Neuronal stem cell (in vitro differentiated cells): ENCODE measurements at regions not wholly inside any gene's neighbourhood (a gene's known extent, or its start where the extent isn't known, plus 50 kb on each side); places are given as distances from the start of the nearest gene placed in this dataset.
A peak's percentile ranks its signal among the peaks of the same experiment; 100 is the strongest.

Experiments used
- DNase-seq: peaks from one replicate; pipeline ENCODE4 v3.0.0-alpha.2; 2013; ENCODE audit warnings: low spot score
- H2AFZ ChIP-seq: one replicate; pipeline ENCODE4 v1.6.1; 2013; ENCODE audit warnings: mild to moderate bottlenecking, low read length, inconsistent platforms
- H2AK5ac ChIP-seq: 2 replicates; pipeline ENCODE4 v1.6.1; 2013; ENCODE audit warnings: low read depth, mild to moderate bottlenecking, inconsistent platforms, low read length, moderate library complexity, mixed read lengths
- H2BK120ac ChIP-seq: 2 replicates; pipeline ENCODE4 v1.6.1; 2013; ENCODE audit warnings: low read depth, mild to moderate bottlenecking, inconsistent platforms, low read length, moderate library complexity, mixed read lengths
- H2BK12ac ChIP-seq: one replicate; pipeline ENCODE4 v1.6.1; 2013; ENCODE audit warnings: low read length, inconsistent platforms
- H2BK15ac ChIP-seq: 2 replicates; pipeline ENCODE4 v1.6.1; 2013; ENCODE audit warnings: mild to moderate bottlenecking, low read length, inconsistent platforms, mixed read lengths
- H2BK5ac ChIP-seq: one replicate; pipeline ENCODE4 v1.6.1; 2013; ENCODE audit warnings: inconsistent platforms, mild to moderate bottlenecking, low read length, moderate library complexity
- H3K14ac ChIP-seq: one replicate; pipeline ENCODE4 v1.6.1; 2013; ENCODE audit warnings: low read length, inconsistent platforms
- H3K18ac ChIP-seq: 2 replicates; pipeline ENCODE4 v1.6.1; 2013; ENCODE audit warnings: low read length, inconsistent platforms
- H3K23ac ChIP-seq: 2 replicates; pipeline ENCODE4 v1.6.1; 2013; ENCODE audit warnings: low read depth, mild to moderate bottlenecking, mixed read lengths, low read length, inconsistent platforms; ENCODE audit not compliant: poor library complexity
- H3K27ac ChIP-seq: replicated peaks from 3 replicates; pipeline ENCODE4 v1.5.1; 2013; ENCODE audit warnings: low read length, inconsistent platforms
- H3K27me3 ChIP-seq, 3 experiments: 2 replicates each; pipeline ENCODE4 v1.6.1; 2013; ENCODE audit warnings: low read length in 3 of 3, mild to moderate bottlenecking in 2 of 3, inconsistent platforms in 1 of 3, low read depth in 1 of 3, mixed read lengths in 1 of 3, moderate library complexity in 1 of 3; ENCODE audit not compliant: control insufficient read depth in 3 of 3, insufficient read depth in 3 of 3
- H3K36me3 ChIP-seq, 2 donors: replicated peaks in 1 of 2; 2 replicates each; pipeline ENCODE4 v1.6.1; 2013; ENCODE audit warnings: low read length in 2 of 2; ENCODE audit not compliant: control insufficient read depth in 2 of 2, insufficient read depth in 2 of 2
- H3K4ac ChIP-seq: 2 replicates; pipeline ENCODE4 v1.6.1; 2013; ENCODE audit warnings: inconsistent platforms, mild to moderate bottlenecking, low read length, moderate library complexity
- H3K4me1 ChIP-seq, 2 donors: 1 replicate in 1 of 2; 2 replicates in 1 of 2; pipeline ENCODE4 v1.6.1; 2013; ENCODE audit warnings: low read length in 2 of 2, low read depth in 1 of 2; ENCODE audit not compliant: control insufficient read depth in 2 of 2, insufficient read depth in 1 of 2
- H3K4me2 ChIP-seq: one replicate; pipeline ENCODE4 v1.6.1; 2013; ENCODE audit warnings: mild to moderate bottlenecking, low read length, inconsistent platforms; ENCODE audit not compliant: insufficient read depth, poor library complexity, severe bottlenecking
- H3K4me3 ChIP-seq, 2 donors: 2 replicates each; pipeline ENCODE4 v1.5.1; 2013; ENCODE audit warnings: low read length in 2 of 2, mild to moderate bottlenecking in 2 of 2, inconsistent platforms in 1 of 2, moderate library complexity in 1 of 2
- H3K79me1 ChIP-seq: one replicate; pipeline ENCODE4 v1.6.1; 2013; ENCODE audit warnings: low read depth, mild to moderate bottlenecking, inconsistent platforms, low read length, moderate library complexity
- H3K9ac ChIP-seq: one replicate; pipeline ENCODE4 v1.6.1; 2013; ENCODE audit warnings: mild to moderate bottlenecking, low read depth, low read length, inconsistent platforms; ENCODE audit not compliant: poor library complexity
- H3K9me3 ChIP-seq, 2 donors: replicated peaks in 1 of 2; 2 replicates each; pipeline versions ENCODE3 to v1.6.1; 2013; ENCODE audit warnings: low read length in 2 of 2, mild to moderate bottlenecking in 2 of 2, inconsistent platforms in 1 of 2, low read depth in 1 of 2, mixed read lengths in 1 of 2, moderate library complexity in 1 of 2; ENCODE audit not compliant: control insufficient read depth in 2 of 2, insufficient read depth in 1 of 2
- H4K8ac ChIP-seq: one replicate; pipeline ENCODE4 v1.6.1; 2013; ENCODE audit warnings: low read depth, mild to moderate bottlenecking, inconsistent platforms, low read length, moderate library complexity
- H4K91ac ChIP-seq: one replicate; pipeline ENCODE4 v1.6.1; 2013; ENCODE audit warnings: low read length, low read depth, mild to moderate bottlenecking, inconsistent platforms; ENCODE audit not compliant: poor library complexity
- WGBS, 2 donors: extraction: QIAGEN DNeasy Blood & Tissue Kit; methylation state at CpG; one replicate each; pipeline ENCODE4 v1.1.7; 2013; ENCODE audit warnings: missing lambda C conversion rate in 2 of 2, mixed read lengths in 1 of 2; ENCODE audit not compliant: insufficient read length in 2 of 2, insufficient replicate concordance in 1 of 2; ENCODE audit errors: extremely low coverage in 2 of 2; 5-methylcytosine and 5-hydroxymethylcytosine counted together

DNA sequence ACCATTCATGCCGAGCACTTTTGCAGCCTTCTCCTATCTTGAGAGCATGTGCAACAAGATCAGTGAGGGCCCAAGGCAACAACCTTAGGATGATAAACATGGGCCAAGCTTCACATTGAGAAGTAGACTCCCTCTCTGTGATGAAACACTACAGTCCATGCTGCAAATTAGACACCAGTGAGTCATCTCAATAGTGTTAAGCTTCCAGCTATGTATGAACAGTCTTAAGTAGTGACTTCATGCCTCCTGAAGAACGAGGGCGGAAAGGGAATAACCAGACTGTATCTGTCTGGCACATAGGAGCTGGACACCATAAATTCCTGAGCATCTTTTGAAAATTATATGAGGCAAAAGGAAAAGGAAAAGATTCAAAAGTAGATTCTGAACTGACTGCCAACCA lies 309.9 kb upstream of the SLITRK1 start:
- DNase-seq = no peak
- Histone ChIP-seq H2BK5ac (no peak overlapping the region), H3K4me3 (no peak overlapping the region), H3K27me3 (no peaks in the 10 kb centered on the region), H3K36me3 (no peaks in the 10 kb centered on the region), H2AFZ (peak overlapping the region; percentile 42), H3K18ac (no peak overlapping the region), H3K79me1 (no peaks in the 10 kb centered on the region), H3K23ac (no peak overlapping the region), H4K8ac (no peak overlapping the region), H3K4me2 (no peak overlapping the region), H3K4me1 (no peaks in the 10 kb centered on the region), H3K27ac (no peak overlapping the region), H3K9me3 (peaks cover 0 to 21% of the 10 kb centered on the region in 2 donors), H4K91ac (no peak overlapping the region), H2AK5ac (no peak overlapping the region), H2BK12ac (no peak overlapping the region), H2BK15ac (no peak overlapping the region), H3K4ac (no peak overlapping the region), H3K14ac (no peak overlapping the region), H3K9ac (no peak overlapping the region), H2BK120ac (no peak overlapping the region)
- no CpG with 5 or more reads among the region's 3 CpGs for WGBS, 2 donors

DNA sequence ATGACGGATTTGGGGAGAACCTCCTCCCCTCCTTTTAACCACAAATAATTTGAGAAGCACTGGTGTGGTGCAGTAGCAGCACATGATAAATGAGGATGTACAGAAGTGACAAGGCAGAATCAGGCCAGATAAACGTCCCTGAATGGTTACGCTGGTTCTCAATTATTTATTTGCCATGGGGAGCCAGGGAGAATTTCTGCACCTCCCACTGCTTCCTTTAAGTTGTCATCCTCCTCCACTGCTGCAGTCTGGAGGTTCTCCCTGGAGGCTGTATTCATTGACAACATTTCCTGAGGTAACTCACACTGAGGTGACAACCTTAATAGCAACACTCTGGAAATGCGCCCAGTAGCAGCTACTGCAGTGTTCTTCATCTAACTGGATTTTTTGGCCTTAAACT lies 308.9 kb upstream of the SLITRK1 start:
- H2BK12ac ChIP-seq = no peak overlapping the region
- H2BK5ac ChIP-seq = no peak overlapping the region
- H3K79me1 ChIP-seq = no peaks in the 10 kb centered on the region
- H3K27ac ChIP-seq = no peak overlapping the region
- DNase-seq = no peak
- H2AFZ ChIP-seq = no peak overlapping the region
- no peak overlapping the region for H2AK5ac ChIP-seq
- H2BK120ac ChIP-seq = no peak overlapping the region
- no peak overlapping the region for H4K8ac ChIP-seq
- no peak overlapping the region for H3K14ac ChIP-seq
- H4K91ac ChIP-seq = no peak overlapping the region
- H3K4ac ChIP-seq = no peak overlapping the region
- no peaks in the 10 kb centered on the region for H3K4me1 ChIP-seq
- no peak overlapping the region for H3K4me2 ChIP-seq
- no peak overlapping the region for H2BK15ac ChIP-seq
- H3K4me3 ChIP-seq = no peak overlapping the region
- H3K18ac ChIP-seq = no peak overlapping the region
- no peaks in the 10 kb centered on the region for H3K27me3 ChIP-seq
- H3K23ac ChIP-seq = no peak overlapping the region
- H3K9ac ChIP-seq = no peak overlapping the region
- H3K36me3 ChIP-seq = no peaks in the 10 kb centered on the region
- no CpG with 5 or more reads among the region's 4 CpGs for WGBS, 2 donors
- peaks cover 0 to 16% of the 10 kb centered on the region in 2 donors for H3K9me3 ChIP-seq

DNA sequence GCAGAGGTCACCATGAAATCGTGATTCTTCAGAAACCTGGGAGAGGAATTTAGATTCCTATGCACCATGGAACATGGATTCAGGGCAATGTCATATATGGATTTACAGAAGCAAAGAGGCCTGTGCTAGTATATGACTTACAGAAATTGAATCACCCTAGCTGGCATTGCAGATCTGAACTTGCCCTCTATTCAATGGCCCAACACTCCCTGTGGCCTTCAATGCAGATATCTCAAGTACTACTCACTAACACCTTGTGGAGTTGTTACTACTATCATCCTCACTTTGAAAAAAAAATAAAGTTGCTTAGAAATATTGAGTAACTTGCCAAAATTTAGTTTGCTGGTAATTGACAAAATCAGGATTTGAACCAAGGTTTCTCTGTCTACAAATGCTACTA lies 305.4 kb upstream of the SLITRK1 start:
- Histone ChIP-seq H2BK15ac (no peak overlapping the region), H3K27me3 (no peaks in the 10 kb centered on the region), H3K36me3 (no peaks in the 10 kb centered on the region), H3K9ac (no peak overlapping the region), H3K4me2 (no peak overlapping the region), H4K8ac (no peak overlapping the region), H2AFZ (no peak overlapping the region), H3K23ac (no peak overlapping the region), H3K27ac (no peak overlapping the region), H2AK5ac (no peak overlapping the region), H3K4me1 (no peaks in the 10 kb centered on the region), H3K9me3 (no peaks in the 10 kb centered on the region), H3K79me1 (no peaks in the 10 kb centered on the region), H3K4ac (no peak overlapping the region), H3K4me3 (no peak overlapping the region), H3K14ac (no peak overlapping the region), H2BK5ac (no peak overlapping the region), H2BK120ac (no peak overlapping the region), H2BK12ac (no peak overlapping the region), H3K18ac (no peak overlapping the region), H4K91ac (no peak overlapping the region)
- DNase-seq = no peak
- no CpG with 5 or more reads among the region's 1 CpG for WGBS, 2 donors

DNA sequence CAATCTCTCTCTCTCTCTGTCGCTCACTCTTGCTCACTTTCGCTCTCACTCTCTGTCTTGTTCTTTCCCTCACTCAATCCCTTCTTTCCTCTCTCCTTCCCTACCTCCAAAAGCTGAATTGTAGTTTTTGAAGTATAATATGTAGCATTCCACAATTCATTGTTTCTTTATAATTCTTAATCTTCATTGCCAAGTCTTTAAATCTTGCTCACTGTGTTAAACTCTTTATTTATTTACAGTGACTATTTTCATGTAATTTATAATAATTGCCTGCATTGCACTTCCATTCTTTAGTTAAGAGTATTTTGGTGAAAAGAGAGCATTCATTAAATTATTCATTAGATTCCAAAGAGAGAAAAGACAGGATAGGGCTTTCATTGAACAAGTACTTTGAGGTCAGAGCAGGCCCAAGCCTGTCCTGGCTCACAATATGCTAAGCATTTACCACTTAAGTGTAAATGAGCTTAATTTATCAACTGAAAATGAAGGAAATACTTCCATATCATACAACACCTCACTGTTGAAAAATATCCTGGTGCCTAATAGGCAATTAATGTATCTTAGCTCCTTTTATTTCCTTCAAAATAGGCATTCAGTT lies 257.4 kb upstream of the SLITRK1 start:
- H2AFZ ChIP-seq = peak overlapping the region; percentile 23
- H3K4me3 ChIP-seq = no peak overlapping the region
- H2AK5ac ChIP-seq = no peak overlapping the region
- no peaks in the 10 kb centered on the region for H3K79me1 ChIP-seq
- WGBS, 2 donors = no CpG with 5 or more reads among the region's 2 CpGs
- no peaks in the 10 kb centered on the region for H3K9me3 ChIP-seq
- no peaks in the 10 kb centered on the region for H3K36me3 ChIP-seq
- H4K8ac ChIP-seq = no peak overlapping the region
- H3K4me1 ChIP-seq = peaks cover 0 to 18% of the 10 kb centered on the region in 2 donors
- no peak overlapping the region for H3K9ac ChIP-seq
- no peak overlapping the region for H2BK5ac ChIP-seq
- no peak overlapping the region for H4K91ac ChIP-seq
- H3K4me2 ChIP-seq = no peak overlapping the region
- no peak overlapping the region for H3K23ac ChIP-seq
- no peaks in the 10 kb centered on the region for H3K27me3 ChIP-seq
- no peak overlapping the region for H2BK120ac ChIP-seq
- no peak overlapping the region for H2BK12ac ChIP-seq
- no peak overlapping the region for H3K4ac ChIP-seq
- no peak overlapping the region for H3K27ac ChIP-seq
- no peak overlapping the region for H3K18ac ChIP-seq
- no peak for DNase-seq
- no peak overlapping the region for H3K14ac ChIP-seq
- no peak overlapping the region for H2BK15ac ChIP-seq
